GM10248 (cell line): ENCODE measurements at regions not wholly inside any gene's neighbourhood (a gene's known extent, or its start where the extent isn't known, plus 50 kb on each side); places are given as distances from the start of the nearest gene placed in this dataset.

ENCODE experiments used
- CTCF ChIA-PET: fragments of 300-600 bp; sonication (Branson Sonifier 250); formaldehyde crosslinking; extraction: SDS; loops from one replicate; lab custom pipeline; 2021; ENCODE audit warnings: antibody characterized with exemption; lab: Yijun Ruan, JAX
- POLR2A ChIA-PET: fragments of 350-650 bp; sonication (Branson Sonifier 250); formaldehyde crosslinking; extraction: SDS; loops from one replicate; lab custom pipeline; 2020; ENCODE audit warnings: antibody characterized with exemption; lab: Yijun Ruan, JAX
- DNase-seq: peaks from one replicate; pipeline ENCODE4 v3.0.0; 2012; ENCODE audit errors: extremely low spot score
- CTCF ChIP-seq: IDR thresholded peaks from 2 replicates; pipeline ENCODE4 v1.5.1; 2012; ENCODE audit warnings: mild to moderate bottlenecking, low read depth; ENCODE audit errors: extremely low read depth, missing control alignments, control extremely low read depth

GRCh38 chr1:243942196-243943150 is 92.4 kb upstream of the AKT3 start:
- ChIA-PET CTCF (interaction anchor here (1.6 kb wide), 1 partner anchor 10 kb away, joined by 7 read pairs; no protein-coding TSS in a partner anchor), POLR2A (no interaction called here)
- DNase-seq: no peak
- TF ChIP-seq CTCF: no peak

- TF ChIP-seq CTCF: no peak
- DNase-seq: no peak
- CTCF ChIA-PET: no interaction called here
- POLR2A ChIA-PET: interaction anchor here (1.0 kb wide), 1 partner anchor 8 kb away, joined by 3 read pairs; no protein-coding TSS in a partner anchor
These were observed 90.4 kb upstream of the AKT3 start for GRCh38 chr1:243940451-243940850.

GRCh38 chr1:243939167-243939848 is 89.3 kb upstream of the AKT3 start:
- DNase-seq: no peak
- ChIA-PET CTCF (no interaction called here), POLR2A (interaction anchor here (1.0 kb wide), 1 partner anchor 7 kb away, joined by 3 read pairs; no protein-coding TSS in a partner anchor)
- TF ChIP-seq CTCF: no peak

GRCh38 chr1:243938208-243938607 is 88.2 kb upstream of the AKT3 start:
- no peak for TF ChIP-seq CTCF
- ChIA-PET POLR2A (no interaction called here), CTCF (no interaction called here)
- no peak for DNase-seq

- ChIA-PET POLR2A (no interaction called here), CTCF (interaction anchor here (1.1 kb wide), 1 partner anchor 13 kb away, joined by 3 read pairs; no protein-coding TSS in a partner anchor)
- no peak for DNase-seq
- no peak for TF ChIP-seq CTCF
These were observed 83.5 kb upstream of the AKT3 start for GRCh38 chr1:243933495-243933894.

GRCh38 chr1:243931957-243932356 is 81.9 kb upstream of the AKT3 start:
- TF ChIP-seq CTCF: no peak
- POLR2A ChIA-PET: interaction anchor here (0.8 kb wide), 1 partner anchor 8 kb away, joined by 3 read pairs; no protein-coding TSS in a partner anchor
- DNase-seq: no peak
- CTCF ChIA-PET: interaction anchor here (1.2 to 1.4 kb wide), 2 partner anchors 12 to 29 kb away, joined by 3 to 4 read pairs; no protein-coding TSS in a partner anchor
